NCI-H446 (cell line): ENCODE measurements at regions not wholly inside any gene's neighbourhood (a gene's known extent, or its start where the extent isn't known, plus 50 kb on each side); places are given as distances from the start of the nearest gene placed in this dataset.
"Not testable (repeated sequence)": the region's sequence is repeated elsewhere in the genome, so short reads cannot be mapped to it uniquely, and the experiment has no call there.

ENCODE experiments used
- DNase-seq, 2 experiments: peaks; one replicate each; lab custom pipeline; 2025; lab: John Stamatoyannopoulos, UW

- no peak for DNase-seq
Observed at GRCh38 chr6:71722736-71723135, 163.6 kb upstream of the RIMS1 start.

- DNase-seq: peak in 1 of 2 experiments; percentile 22
Observed at GRCh38 chr6:71724456-71725125, 161.8 kb upstream of the RIMS1 start.

GRCh38 chr6:71725126-71725470 is 161.3 kb upstream of the RIMS1 start:
- no peak for DNase-seq

- no peak for DNase-seq
Observed at GRCh38 chr6:71726121-71726520, 160.2 kb upstream of the RIMS1 start.

- no peak for DNase-seq
Observed at GRCh38 chr6:71727632-71728294, 158.6 kb upstream of the RIMS1 start.

GRCh38 chr6:71730284-71730683 is 156.1 kb upstream of the RIMS1 start:
- no peak for DNase-seq

GRCh38 chr6:71733970-71734899 is 152.1 kb upstream of the RIMS1 start:
- peak; percentile 34 to 71 for DNase-seq

GRCh38 chr6:71737953-71738352 is 148.4 kb upstream of the RIMS1 start:
- DNase-seq: no peak

GRCh38 chr6:71745525-71745924 is 140.8 kb upstream of the RIMS1 start:
- no peak for DNase-seq

GRCh38 chr6:71766146-71766760 is 120.1 kb upstream of the RIMS1 start:
- DNase-seq: no peak

- no peak for DNase-seq
Observed at GRCh38 chr6:71766796-71767195, 119.6 kb upstream of the RIMS1 start.

GRCh38 chr6:71768356-71768755 is 118.0 kb upstream of the RIMS1 start:
- no peak for DNase-seq

GRCh38 chr6:71808865-71809264 is 77.5 kb upstream of the RIMS1 start:
- no peak for DNase-seq

- no peak for DNase-seq
Observed at GRCh38 chr6:71810880-71811279, 75.5 kb upstream of the RIMS1 start.

GRCh38 chr6:71822625-71823024 is 63.7 kb upstream of the RIMS1 start:
- no peak for DNase-seq

GRCh38 chr6:71832110-71832764 is 54.1 kb upstream of the RIMS1 start:
- DNase-seq: not testable (repeated sequence)
